Chondrocyte (in vitro differentiated cells): ENCODE measurements at regions not wholly inside any gene's neighbourhood (a gene's known extent, or its start where the extent isn't known, plus 50 kb on each side); places are given as distances from the start of the nearest gene placed in this dataset.
A peak's percentile ranks its signal among the peaks of the same experiment; 100 is the strongest.

Experiments
- DNase-seq: peaks from one replicate; pipeline ENCODE4 v3.0.0; 2021; ENCODE audit warnings: mixed read lengths, low spot score
- H3K27ac Mint-ChIP-seq: one replicate; pipeline ENCODE4 v1.8.0; 2021; ENCODE audit warnings: mild to moderate bottlenecking, moderate library complexity, mixed read lengths; ENCODE audit not compliant: unreplicated experiment
- H3K27me3 Mint-ChIP-seq: 2 replicates; pipeline ENCODE4 v1.8.0; 2021; ENCODE audit warnings: low read depth, mixed read lengths
- H3K36me3 Mint-ChIP-seq: 2 replicates; pipeline ENCODE4 v1.8.0; 2021; ENCODE audit warnings: low read depth, mixed read lengths
- H3K4me1 Mint-ChIP-seq: 2 replicates; pipeline ENCODE4 v1.8.0; 2021; ENCODE audit warnings: low read depth, mild to moderate bottlenecking, mixed read lengths
- H3K4me3 Mint-ChIP-seq: one replicate; pipeline ENCODE4 v1.8.0; 2021; ENCODE audit warnings: mild to moderate bottlenecking, moderate library complexity, mixed read lengths; ENCODE audit not compliant: unreplicated experiment
- H3K9me3 Mint-ChIP-seq: 2 replicates; pipeline ENCODE4 v1.8.0; 2021; ENCODE audit warnings: low read depth, mixed read lengths
- CTCF ChIP-seq: fragments of 200-600 bp; sonication (generic); IDR thresholded peaks from 2 replicates; pipeline ENCODE4 v1.5.0; 2021; ENCODE audit warnings: antibody characterized with exemption, mild to moderate bottlenecking, moderate library complexity

- Mint-ChIP-seq H3K4me3 (no peak overlapping the region), H3K27me3 (no peaks in the 10 kb centered on the region), H3K4me1 (peaks cover 3% of the 10 kb centered on the region), H3K27ac (no peak overlapping the region), H3K36me3 (no peaks in the 10 kb centered on the region), H3K9me3 (no peaks in the 10 kb centered on the region)
- no peak for TF ChIP-seq CTCF
- DNase-seq: peak; percentile 66
Measured at GRCh38 chr10:2207246-2207922, 470.1 kb upstream of the ADARB2 start.

- no peak for TF ChIP-seq CTCF
- Mint-ChIP-seq H3K27ac (no peak overlapping the region), H3K27me3 (no peaks in the 10 kb centered on the region), H3K4me1 (peaks cover 5% of the 10 kb centered on the region), H3K4me3 (no peak overlapping the region), H3K9me3 (no peaks in the 10 kb centered on the region), H3K36me3 (no peaks in the 10 kb centered on the region)
- no peak for DNase-seq
Measured at GRCh38 chr10:2205406-2205805, 468.1 kb upstream of the ADARB2 start.

- H3K27ac Mint-ChIP-seq: no peak overlapping the region
- H3K4me1 Mint-ChIP-seq: peaks cover 5% of the 10 kb centered on the region
- DNase-seq: no peak
- no peak overlapping the region for H3K4me3 Mint-ChIP-seq
- peaks cover 9% of the 10 kb centered on the region for H3K9me3 Mint-ChIP-seq
- H3K27me3 Mint-ChIP-seq: no peaks in the 10 kb centered on the region
- no peaks in the 10 kb centered on the region for H3K36me3 Mint-ChIP-seq
- TF ChIP-seq CTCF: no peak
Measured at GRCh38 chr10:2202401-2202800, 465.1 kb upstream of the ADARB2 start.

- DNase-seq: no peak
- H3K27me3 Mint-ChIP-seq: no peaks in the 10 kb centered on the region
- H3K27ac Mint-ChIP-seq: no peak overlapping the region
- TF ChIP-seq CTCF: no peak
- no peaks in the 10 kb centered on the region for H3K36me3 Mint-ChIP-seq
- H3K4me3 Mint-ChIP-seq: no peak overlapping the region
- H3K4me1 Mint-ChIP-seq: peaks cover 5% of the 10 kb centered on the region
- peaks cover 9% of the 10 kb centered on the region for H3K9me3 Mint-ChIP-seq
Measured at GRCh38 chr10:2201534-2202099, 464.3 kb upstream of the ADARB2 start.

GRCh38 chr10:2197663-2198062, 460.3 kb upstream of the ADARB2 start:
- H3K27me3 Mint-ChIP-seq: no peaks in the 10 kb centered on the region
- no peak overlapping the region for H3K27ac Mint-ChIP-seq
- H3K4me1 Mint-ChIP-seq: peaks cover 5% of the 10 kb centered on the region
- H3K9me3 Mint-ChIP-seq: peaks cover 9% of the 10 kb centered on the region
- no peak for TF ChIP-seq CTCF
- no peak overlapping the region for H3K4me3 Mint-ChIP-seq
- no peaks in the 10 kb centered on the region for H3K36me3 Mint-ChIP-seq
- DNase-seq: no peak
